ENCODE measurements at regions not wholly inside any gene's neighbourhood (a gene's known extent, or its start where the extent isn't known, plus 50 kb on each side); places are given as distances from the start of the nearest gene placed in this dataset.

DNA sequence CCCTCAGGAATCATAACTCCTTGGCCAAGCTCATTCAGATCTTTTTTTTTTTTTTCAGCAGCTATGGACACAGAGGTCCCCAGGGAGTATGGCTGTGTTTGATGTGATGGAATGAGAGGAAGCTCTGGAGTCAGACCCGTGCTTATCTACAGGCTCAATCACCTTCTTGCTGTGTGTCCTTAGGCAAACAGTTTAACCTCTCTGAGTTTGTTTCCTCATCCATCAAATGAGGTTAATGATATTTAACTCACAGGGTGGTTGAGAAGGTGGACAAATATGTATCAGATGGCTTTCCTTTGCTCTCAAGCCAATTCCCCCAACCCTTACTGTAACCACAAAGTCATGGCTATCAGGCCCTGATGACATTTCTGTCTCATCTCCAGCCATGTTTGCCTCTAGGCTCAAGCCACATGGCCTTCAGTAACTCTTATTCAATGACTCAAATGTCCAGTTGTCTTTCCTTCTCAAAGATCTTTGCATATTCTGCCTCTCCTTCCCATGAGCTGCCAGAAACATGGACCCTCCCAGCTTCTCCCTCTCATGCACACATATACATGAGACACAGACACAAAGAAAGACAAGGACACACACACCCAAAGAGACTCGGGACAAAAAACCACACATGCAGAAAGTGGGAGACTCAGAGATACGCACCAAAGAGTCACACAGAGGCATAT is 303.5 kb upstream of the KAZN start (continued):
- TF ChIP-seq HMGXB3 (CRISPR knock-in tag; IDR thresholded peaks at IDR 0.05; ENCODE audit: borderline replicate concordance) (no peak), STAG1 (CRISPR knock-in tag; IDR thresholded peaks at IDR 0.05) (no peak), TGIF2 (CRISPR knock-in tag; IDR thresholded peaks at IDR 0.05) (no peak), DNMT3B (CRISPR knock-in tag; conservative IDR thresholded peaks at IDR 0.05) (no peak)
- TF ChIP-seq, protein P1, sequence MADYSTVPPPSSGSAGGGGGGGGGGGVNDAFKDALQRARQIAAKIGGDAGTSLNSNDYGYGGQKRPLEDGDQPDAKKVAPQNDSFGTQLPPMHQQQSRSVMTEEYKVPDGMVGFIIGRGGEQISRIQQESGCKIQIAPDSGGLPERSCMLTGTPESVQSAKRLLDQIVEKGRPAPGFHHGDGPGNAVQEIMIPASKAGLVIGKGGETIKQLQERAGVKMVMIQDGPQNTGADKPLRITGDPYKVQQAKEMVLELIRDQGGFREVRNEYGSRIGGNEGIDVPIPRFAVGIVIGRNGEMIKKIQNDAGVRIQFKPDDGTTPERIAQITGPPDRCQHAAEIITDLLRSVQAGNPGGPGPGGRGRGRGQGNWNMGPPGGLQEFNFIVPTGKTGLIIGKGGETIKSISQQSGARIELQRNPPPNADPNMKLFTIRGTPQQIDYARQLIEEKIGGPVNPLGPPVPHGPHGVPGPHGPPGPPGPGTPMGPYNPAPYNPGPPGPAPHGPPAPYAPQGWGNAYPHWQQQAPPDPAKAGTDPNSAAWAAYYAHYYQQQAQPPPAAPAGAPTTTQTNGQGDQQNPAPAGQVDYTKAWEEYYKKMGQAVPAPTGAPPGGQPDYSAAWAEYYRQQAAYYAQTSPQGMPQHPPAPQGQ (CRISPR knock-in tag; IDR thresholded peaks at IDR 0.05; ENCODE audit: borderline replicate concordance) = no peak

- DNase-seq (ENCODE audit: low spot score) (no peak), ATAC-seq (no peak), FAIRE-seq (no peak)
- intact Hi-C loops (cut with micrococcal nuclease; ENCODE audit: unreplicated experiment) = no loop called here
- WGBS (ENCODE audit: low lambda C conversion rate) = 8% methylated on average over 3 of the region's 3 CpGs
- Histone ChIP-seq H3K27ac (ENCODE audit: extremely low read length, insufficient read depth, low read length) (no peak overlapping the region), H3K36me3 (replicated peaks in 1 of 2; ENCODE audit: control insufficient read depth in 1 of 2, insufficient read depth in 2 of 2, low read length in 2 of 2) (no peaks in the 10 kb centered on the region), H3K9ac (ENCODE audit: insufficient read depth, low read depth, low read length) (no peak overlapping the region), H3K4me1 (ENCODE audit: insufficient read depth, low read length) (no peaks in the 10 kb centered on the region), H3K79me2 (ENCODE audit: insufficient read depth, low read length) (no peaks in the 10 kb centered on the region), H3K9me3 (ENCODE audit: low read length) (no peaks in the 10 kb centered on the region), H3K4me2 (ENCODE audit: low read depth, low read length) (no peak overlapping the region), H4K20me1 (ENCODE audit: insufficient read depth, low read length) (no peaks in the 10 kb centered on the region), H3K4me3 (replicated peaks in 1 of 3; ENCODE audit: insufficient read depth in 1 of 3, low read depth in 2 of 3, low read length in 3 of 3) (no peak overlapping the region), H2AFZ (ENCODE audit: low read length) (no peak overlapping the region), H3K27me3 (ENCODE audit: control insufficient read depth in 1 of 2, insufficient read depth in 2 of 2, low read length in 2 of 2) (peaks cover 0 to 7% of the 10 kb centered on the region in 2 experiments; a peak in 2 of 5 replicates)
- in situ Hi-C loops (cut with HindIII; ENCODE audit: extremely low pct_ligation_motif_present, low pct_unique_long_range_greater_than_20kb) = no loop called here
- CTCF ChIA-PET (ENCODE audit: low intra/inter-chr PET ratio, low total read pairs) = no interaction called here
- POLR2A ChIA-PET = no interaction called here
- no TSS peak for BruUV-seq (replicated peaks)
- no peak for TF ChIP-seq ZNF44 (CRISPR knock-in tag; IDR thresholded peaks at IDR 0.05)
- TF ChIP-seq FOXK2 (IDR thresholded peaks at IDR 0.05) = no peak
- TF ChIP-seq ZNF296 (CRISPR knock-in tag; conservative IDR thresholded peaks at IDR 0.05) = no peak
- TF ChIP-seq ZBTB34 (CRISPR knock-in tag; IDR thresholded peaks at IDR 0.05) = no peak
- no peak for TF ChIP-seq MYNN (CRISPR knock-in tag; IDR thresholded peaks at IDR 0.05; ENCODE audit: low read depth)
- no peak for TF ChIP-seq KMT2A (CRISPR knock-in tag; IDR thresholded peaks at IDR 0.05)
- no peak for TF ChIP-seq ZBTB7A (CRISPR knock-in tag; IDR thresholded peaks at IDR 0.05)
- TF ChIP-seq SRF (IDR thresholded peaks at IDR 0.05; ENCODE audit: low read depth, low read length) = no peak
- no peak for TF ChIP-seq ZNF451 (CRISPR knock-in tag; IDR thresholded peaks at IDR 0.05)
- no peak for TF ChIP-seq ZNF235 (CRISPR knock-in tag; IDR thresholded peaks at IDR 0.05; ENCODE audit: borderline replicate concordance)
- TF ChIP-seq HOXA3 (CRISPR knock-in tag; IDR thresholded peaks at IDR 0.05) = no peak
- TF ChIP-seq LBX2 (CRISPR knock-in tag; IDR thresholded peaks at IDR 0.05; ENCODE audit: borderline replicate concordance) = no peak
Measured at GRCh38 chr1:14296795-14297194, 301.7 kb upstream of the KAZN start.
